Stomach (tissue), 8 donors: ENCODE measurements at regions not wholly inside any gene's neighbourhood (a gene's known extent, or its start where the extent isn't known, plus 50 kb on each side); places are given as distances from the start of the nearest gene placed in this dataset.

Experiments
- DNase-seq, 2 donors: peaks; one replicate each; pipeline versions ENCODE4 v3.0.0 to v3.0.0-alpha.2; 2013 to 2019
- H3K27ac ChIP-seq, 5 donors: fragments of 200-600 bp in 4 of 5; sonication (generic) in 4 of 5; one replicate each; pipeline ENCODE4 v1.5.1; 2013 to 2019; ENCODE audit warnings: mild to moderate bottlenecking in 1 of 5, moderate library complexity in 1 of 5
- H3K27me3 ChIP-seq, 3 donors: fragments of 200-600 bp; sonication (generic); one replicate each; pipeline ENCODE4 v1.5.1; 2017 to 2019; ENCODE audit warnings: mixed run types in 1 of 3
- H3K36me3 ChIP-seq, 4 donors: fragments of 200-600 bp; sonication (generic); 1 replicate in 3 of 4; 2 replicates in 1 of 4; pipeline ENCODE4 v1.5.1; 2016 to 2019
- H3K4me1 ChIP-seq, 4 donors: fragments of 200-600 bp; sonication (generic); one replicate each; pipeline ENCODE4 v1.5.1; 2016 to 2019
- H3K4me3 ChIP-seq, 4 donors: fragments of 200-600 bp; sonication (generic) in 3 of 4; one replicate each; pipeline ENCODE4 v1.5.1; 2016 to 2019; ENCODE audit warnings: mild to moderate bottlenecking in 1 of 4
- H3K9me3 ChIP-seq, 4 donors: fragments of 200-600 bp; sonication (generic); one replicate each; pipeline ENCODE4 v1.5.1; 2016 to 2019
- CTCF ChIP-seq, 7 experiments: fragments of 450-650 bp in 4 of 7; fragments of 200-600 bp in 3 of 7; sonication (generic) in 3 of 7; IDR thresholded peaks; one replicate each; pipeline ENCODE4 v1.5.1; 2016 to 2019; ENCODE audit warnings: antibody characterized with exemption in 7 of 7, control low read depth in 2 of 7, mild to moderate bottlenecking in 1 of 7
- EP300 ChIP-seq: sonication (generic); formaldehyde crosslinking; IDR thresholded peaks from one replicate; pipeline ENCODE4 v1.6.1; 2017; ENCODE audit warnings: antibody characterized with exemption
- POLR2A ChIP-seq, 4 donors: fragments of 450-650 bp; IDR thresholded peaks; one replicate each; pipeline ENCODE4 v1.6.1; 2016; ENCODE audit warnings: antibody characterized with exemption in 4 of 4, control low read depth in 2 of 4, mild to moderate bottlenecking in 1 of 4, moderate library complexity in 1 of 4
- POLR2AphosphoS5 ChIP-seq, 3 donors: sonication (generic); formaldehyde crosslinking; IDR thresholded peaks; one replicate each; pipeline ENCODE4 v1.6.1; 2016; ENCODE audit warnings: antibody characterized with exemption in 3 of 3
- WGBS, 5 donors: extraction: QIAGEN DNeasy Blood & Tissue Kit in 3 of 5; methylation state at CpG; one replicate each; pipeline versions ENCODE4 v1.1.5 to v1.1.7; 2013 to 2018; 5-methylcytosine and 5-hydroxymethylcytosine counted together
- intact Hi-C: fragments of 100-400 bp; cut with DNase I; formaldehyde crosslinking; loops from one replicate; pipeline ENCODE4 v1.15.1; 2023; ENCODE audit warnings: low total_unique reads
- donor health status: healthy with polysubstance abuse.
- donor health status: Bipolar disorder and iron deficiency.
- donor health status: healthy.

DNA sequence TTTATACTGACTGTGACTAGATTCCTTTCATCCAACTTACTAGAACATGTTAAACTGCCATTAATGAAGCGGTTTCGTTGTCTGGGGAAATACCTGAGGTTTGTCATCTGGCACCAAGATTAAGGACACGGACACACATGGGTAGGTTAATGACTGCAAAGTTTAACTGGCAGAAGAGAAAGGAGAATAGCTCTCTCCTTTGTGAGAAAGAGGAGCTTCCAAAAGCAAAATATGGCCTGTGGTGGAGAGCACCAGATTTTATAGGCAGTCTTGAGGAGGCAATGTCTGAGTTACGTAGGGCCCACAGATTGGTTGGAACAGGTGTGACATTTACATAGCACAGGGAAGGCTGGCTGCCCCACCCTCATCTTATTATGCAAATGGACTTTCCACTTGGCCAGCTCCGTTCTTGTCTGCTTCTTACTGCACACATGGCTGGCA is 1193.0 kb upstream of the CELF2 start:
- no peaks in the 10 kb centered on the region for H3K27me3 ChIP-seq
- DNase-seq, result peak; percentile 50 to 62
- H3K4me3 ChIP-seq, result no peak overlapping the region
- H3K4me1 ChIP-seq, result peaks cover 0 to 10% (median 2%) of the 10 kb centered on the region in 4 donors
- WGBS, 5 donors, result 39 to 61% (median 47%) methylated on average over 5 of the region's 5 CpGs
- TF ChIP-seq CTCF (IDR thresholded peaks at IDR 0.05) (no peak), POLR2AphosphoS5 (IDR thresholded peaks at IDR 0.05) (no peak), POLR2A (IDR thresholded peaks at IDR 0.05) (no peak), EP300 (no peak)
- no peaks in the 10 kb centered on the region for H3K36me3 ChIP-seq
- intact Hi-C loops, result no loop called here
- H3K9me3 ChIP-seq, result no peaks in the 10 kb centered on the region
- H3K27ac ChIP-seq, result peak overlapping the region; percentile 52 to 78 (median 64)

DNA sequence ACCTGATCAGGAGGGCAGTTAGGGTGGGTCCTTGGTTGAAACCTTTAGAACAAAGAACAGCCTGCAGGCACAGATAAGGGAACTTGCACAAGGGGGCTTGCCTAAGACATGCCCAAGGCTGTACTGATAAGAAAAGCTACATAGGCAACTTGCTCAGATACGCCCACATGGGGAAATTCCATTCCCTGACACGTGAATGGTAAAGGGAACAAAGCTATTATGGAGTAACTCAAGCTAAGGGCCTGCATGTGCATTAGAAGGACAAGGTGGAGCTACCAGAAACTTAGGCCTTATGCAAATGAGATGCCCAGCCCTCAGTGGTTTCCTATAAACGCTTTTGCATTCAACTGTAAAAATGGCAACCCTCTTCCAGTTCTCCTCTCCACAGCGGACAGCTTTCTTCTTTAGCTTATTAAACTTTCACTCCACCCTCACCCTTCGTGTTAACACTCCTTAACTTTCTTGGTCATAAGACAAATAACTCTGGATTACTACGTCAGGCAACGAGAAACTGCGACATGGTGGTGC is 1192.1 kb upstream of the CELF2 start:
- peaks cover 0 to 10% (median 2%) of the 10 kb centered on the region in 4 donors for H3K4me1 ChIP-seq
- TF ChIP-seq POLR2AphosphoS5 (IDR thresholded peaks at IDR 0.05), result peak in 2 of 3 donors; percentile 54 to 80
- no peak for TF ChIP-seq EP300
- no peak for TF ChIP-seq CTCF (IDR thresholded peaks at IDR 0.05)
- DNase-seq, result peak; percentile 52 to 87
- H3K9me3 ChIP-seq, result no peaks in the 10 kb centered on the region
- no peak overlapping the region for H3K4me3 ChIP-seq
- H3K27ac ChIP-seq, result peak overlapping the region in 3 of 5 donors; percentile 52 to 78 (median 76)
- no peaks in the 10 kb centered on the region for H3K27me3 ChIP-seq
- H3K36me3 ChIP-seq, result no peaks in the 10 kb centered on the region
- WGBS, 5 donors, result 46 to 63% (median 49%) methylated on average over 8 of the region's 8 CpGs
- intact Hi-C loops, result no loop called here

GRCh38 chr10:9828110-9828509 is 1189.6 kb upstream of the CELF2 start:
- intact Hi-C loops, result no loop called here
- H3K27ac ChIP-seq, result no peak overlapping the region
- DNase-seq, result no peak
- no peaks in the 10 kb centered on the region for H3K9me3 ChIP-seq
- no peaks in the 10 kb centered on the region for H3K36me3 ChIP-seq
- 84 to 88% (median 86%) methylated on average over 4 of the region's 4 CpGs for WGBS, 5 donors
- peaks cover 0 to 10% (median 2%) of the 10 kb centered on the region in 4 donors for H3K4me1 ChIP-seq
- no peak overlapping the region for H3K4me3 ChIP-seq
- no peaks in the 10 kb centered on the region for H3K27me3 ChIP-seq
- TF ChIP-seq CTCF (IDR thresholded peaks at IDR 0.05) (no peak), POLR2A (IDR thresholded peaks at IDR 0.05) (no peak)

- peaks cover 0 to 13% (median 10%) of the 10 kb centered on the region in 4 donors for H3K4me1 ChIP-seq
- peaks cover 0 to 4% (median 2%) of the 10 kb centered on the region in 4 donors for H3K9me3 ChIP-seq
- TF ChIP-seq POLR2AphosphoS5 (IDR thresholded peaks at IDR 0.05), result no peak
- peak in 1 of 2 donors; percentile 38 for DNase-seq
- no peak overlapping the region for H3K4me3 ChIP-seq
- H3K36me3 ChIP-seq, result no peaks in the 10 kb centered on the region
- no peaks in the 10 kb centered on the region for H3K27me3 ChIP-seq
- intact Hi-C loops, result no loop called here
- H3K27ac ChIP-seq, result no peak overlapping the region
- WGBS, 5 donors, result 14 to 36% (median 18%) methylated on average over 3 of the region's 3 CpGs
These were observed 1183.7 kb upstream of the CELF2 start for GRCh38 chr10:9833942-9834341.

GRCh38 chr10:9834434-9834833 is 1183.2 kb upstream of the CELF2 start:
- Histone ChIP-seq H3K4me1 (peaks cover 0 to 13% (median 10%) of the 10 kb centered on the region in 4 donors), H3K27ac (no peak overlapping the region), H3K36me3 (no peaks in the 10 kb centered on the region), H3K27me3 (no peaks in the 10 kb centered on the region), H3K9me3 (peaks cover 0 to 9% (median 4%) of the 10 kb centered on the region in 4 donors), H3K4me3 (no peak overlapping the region)
- no peak for TF ChIP-seq CTCF (IDR thresholded peaks at IDR 0.05)
- TF ChIP-seq POLR2A (IDR thresholded peaks at IDR 0.05), result no peak
- no peak for TF ChIP-seq POLR2AphosphoS5 (IDR thresholded peaks at IDR 0.05)
- no peak for TF ChIP-seq EP300
- DNase-seq, result peak in 1 of 2 donors; percentile 46
- WGBS, 5 donors, result 30 to 50% (median 32%) methylated on average over 1 of the region's 1 CpG
- intact Hi-C loops, result no loop called here
